Mammary epithelial cell (primary cell): ENCODE measurements at regions not wholly inside any gene's neighbourhood (a gene's known extent, or its start where the extent isn't known, plus 50 kb on each side); places are given as distances from the start of the nearest gene placed in this dataset.

ENCODE experiments used
- EZH2 ChIP-seq: IDR thresholded peaks from 2 replicates; pipeline ENCODE4 v1.6.1; 2012; ENCODE audit warnings: low read length, inconsistent platforms, borderline replicate concordance
- TF ChIP-seq, protein P1 (sequence below), 2 donors: IDR thresholded peaks in 1 of 2; conservative IDR thresholded peaks in 1 of 2; 2 replicates each; pipeline ENCODE4 v1.5.1; 2011 to 2012; ENCODE audit warnings: inconsistent platforms in 2 of 2, low read length in 2 of 2, mild to moderate bottlenecking in 2 of 2, control low read depth in 1 of 2, low read depth in 1 of 2; ENCODE audit not compliant: insufficient read depth in 1 of 2; ENCODE audit errors: extremely low read depth in 1 of 2

DNA sequence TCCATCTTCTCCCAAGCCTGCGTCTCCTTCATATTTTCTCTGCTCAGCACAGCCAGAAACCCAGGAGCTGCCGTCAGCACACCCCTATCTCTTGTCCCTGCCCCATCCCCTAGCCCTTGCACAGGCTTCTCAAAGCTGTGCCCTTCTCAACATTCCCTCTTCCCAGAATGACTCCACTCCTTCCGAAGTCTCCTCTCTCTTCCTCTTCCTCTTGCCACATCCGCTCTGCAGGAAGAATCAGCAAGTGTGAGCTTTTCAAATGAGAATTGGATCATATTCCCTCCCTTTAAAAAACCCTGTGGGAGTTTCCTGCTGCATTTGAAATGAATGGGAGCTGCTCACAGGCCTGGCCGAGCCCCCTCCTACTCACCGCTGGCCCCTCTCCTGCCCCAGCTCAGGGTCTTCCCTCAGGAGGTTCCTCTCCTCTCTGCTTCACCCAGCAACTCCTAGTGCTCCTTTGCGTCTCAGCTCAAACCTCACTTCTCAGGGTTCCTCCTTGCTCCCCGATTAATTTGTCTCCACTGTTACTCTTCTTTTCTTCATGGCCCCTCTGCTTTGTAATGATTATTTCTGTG, 528.5 kb upstream of the CCDC196 start:
- TF ChIP-seq, protein P1, sequence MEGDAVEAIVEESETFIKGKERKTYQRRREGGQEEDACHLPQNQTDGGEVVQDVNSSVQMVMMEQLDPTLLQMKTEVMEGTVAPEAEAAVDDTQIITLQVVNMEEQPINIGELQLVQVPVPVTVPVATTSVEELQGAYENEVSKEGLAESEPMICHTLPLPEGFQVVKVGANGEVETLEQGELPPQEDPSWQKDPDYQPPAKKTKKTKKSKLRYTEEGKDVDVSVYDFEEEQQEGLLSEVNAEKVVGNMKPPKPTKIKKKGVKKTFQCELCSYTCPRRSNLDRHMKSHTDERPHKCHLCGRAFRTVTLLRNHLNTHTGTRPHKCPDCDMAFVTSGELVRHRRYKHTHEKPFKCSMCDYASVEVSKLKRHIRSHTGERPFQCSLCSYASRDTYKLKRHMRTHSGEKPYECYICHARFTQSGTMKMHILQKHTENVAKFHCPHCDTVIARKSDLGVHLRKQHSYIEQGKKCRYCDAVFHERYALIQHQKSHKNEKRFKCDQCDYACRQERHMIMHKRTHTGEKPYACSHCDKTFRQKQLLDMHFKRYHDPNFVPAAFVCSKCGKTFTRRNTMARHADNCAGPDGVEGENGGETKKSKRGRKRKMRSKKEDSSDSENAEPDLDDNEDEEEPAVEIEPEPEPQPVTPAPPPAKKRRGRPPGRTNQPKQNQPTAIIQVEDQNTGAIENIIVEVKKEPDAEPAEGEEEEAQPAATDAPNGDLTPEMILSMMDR (conservative IDR thresholded peaks at IDR 0.05 in 1 of 2, IDR thresholded peaks at IDR 0.05 in 1 of 2; ENCODE audit: extremely low read depth in 1 of 2, insufficient read depth in 1 of 2, low read depth in 1 of 2, low read length in 2 of 2) = no peak
- TF ChIP-seq EZH2 = no peak
